ENCODE measurements at regions not wholly inside any gene's neighbourhood (a gene's known extent, or its start where the extent isn't known, plus 50 kb on each side); places are given as distances from the start of the nearest gene placed in this dataset.

DNA sequence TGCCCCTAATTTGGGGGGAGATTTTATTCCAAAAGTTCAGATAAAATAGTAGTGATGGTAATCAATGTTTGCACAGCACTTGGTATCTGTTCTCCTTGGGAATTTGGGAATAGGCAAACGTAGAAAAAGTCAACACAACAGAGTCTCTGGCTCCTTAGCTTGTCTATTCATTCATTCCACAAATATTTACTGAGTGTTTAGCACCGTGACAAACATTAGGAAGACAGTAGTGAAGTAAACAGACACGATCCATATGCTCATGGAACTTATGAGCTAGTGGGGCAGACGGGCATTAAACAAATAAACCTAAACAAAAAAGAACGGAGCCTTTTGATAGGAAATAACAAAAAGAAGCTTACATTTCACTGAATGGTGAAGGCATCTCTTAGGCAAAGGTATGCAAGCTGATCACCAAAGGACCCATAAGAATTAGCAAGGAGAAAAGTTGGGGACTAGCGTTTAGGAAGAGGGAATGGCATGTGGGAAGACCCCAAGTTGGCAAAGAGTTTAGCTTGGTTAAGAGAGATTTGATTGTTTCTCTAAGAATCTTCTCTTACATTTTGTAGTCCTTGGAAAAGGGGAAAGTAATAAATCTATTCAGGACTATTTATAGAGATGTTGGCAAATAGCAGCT is 243.9 kb upstream of the NPY start:
- no peak for TF ChIP-seq CTCF (IDR thresholded peaks at IDR 0.05; ENCODE audit: borderline replicate concordance, insufficient read depth, low read depth, low read length)
- no peak overlapping the region for H3K4me3 ChIP-seq (ENCODE audit: low read depth, low read length)

DNA sequence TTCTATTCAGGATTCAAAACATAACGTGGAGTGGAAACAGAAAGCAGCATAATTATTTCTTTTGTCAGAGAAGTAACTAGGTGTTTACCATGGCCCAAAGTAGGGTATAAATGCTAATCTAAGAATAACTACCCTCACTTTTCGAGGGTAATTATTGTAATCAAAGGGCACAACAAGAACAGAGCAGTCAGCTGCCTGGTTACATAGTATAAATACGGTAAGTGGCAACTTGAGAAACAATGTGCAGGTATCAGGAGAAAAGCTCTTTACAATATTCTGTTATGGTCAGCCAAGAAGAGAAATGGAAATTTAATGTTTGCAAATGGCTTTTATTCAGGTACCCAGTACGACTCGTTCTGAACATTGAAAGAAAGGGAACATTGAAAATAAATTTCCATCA is 242.0 kb upstream of the NPY start:
- TF ChIP-seq CTCF (IDR thresholded peaks at IDR 0.05; ENCODE audit: borderline replicate concordance, insufficient read depth, low read depth, low read length), result no peak
- H3K4me3 ChIP-seq (ENCODE audit: low read depth, low read length), result no peak overlapping the region

- no peak overlapping the region for H3K4me3 ChIP-seq (ENCODE audit: low read depth, low read length)
- no peak for TF ChIP-seq CTCF (IDR thresholded peaks at IDR 0.05; ENCODE audit: borderline replicate concordance, insufficient read depth, low read depth, low read length)
Measured at GRCh38 chr7:24049296-24049695, 234.7 kb upstream of the NPY start.

- TF ChIP-seq CTCF (IDR thresholded peaks at IDR 0.05; ENCODE audit: borderline replicate concordance, insufficient read depth, low read depth, low read length), result no peak
- H3K4me3 ChIP-seq (ENCODE audit: low read depth, low read length), result no peak overlapping the region
Measured at GRCh38 chr7:24050991-24051560, 232.9 kb upstream of the NPY start.

GRCh38 chr7:24051651-24052050 is 232.3 kb upstream of the NPY start:
- TF ChIP-seq CTCF (IDR thresholded peaks at IDR 0.05; ENCODE audit: borderline replicate concordance, insufficient read depth, low read depth, low read length), result no peak
- H3K4me3 ChIP-seq (ENCODE audit: low read depth, low read length), result no peak overlapping the region

GRCh38 chr7:24052572-24053260 is 231.3 kb upstream of the NPY start:
- TF ChIP-seq CTCF (IDR thresholded peaks at IDR 0.05; ENCODE audit: borderline replicate concordance, insufficient read depth, low read depth, low read length), result no peak
- no peak overlapping the region for H3K4me3 ChIP-seq (ENCODE audit: low read depth, low read length)

GRCh38 chr7:24054236-24054635 is 229.8 kb upstream of the NPY start:
- no peak for TF ChIP-seq CTCF (IDR thresholded peaks at IDR 0.05; ENCODE audit: borderline replicate concordance, insufficient read depth, low read depth, low read length)
- H3K4me3 ChIP-seq (ENCODE audit: low read depth, low read length), result no peak overlapping the region
